HCT116 (cell line): ENCODE measurements at regions not wholly inside any gene's neighbourhood (a gene's known extent, or its start where the extent isn't known, plus 50 kb on each side); places are given as distances from the start of the nearest gene placed in this dataset.

Source experiments
- ATAC-seq: fragments of 200-7000 bp; cut with Tn5 transposase; 2 replicates; pipeline ENCODE4 v1.9.1; 2020; ENCODE audit warnings: mild to moderate bottlenecking, moderate library complexity
- BruUV-seq: library from RNA; stranded (reverse); fragments of 400-500 nt; replicated peaks from 2 replicates; lab custom pipeline; 2021; lab: Mats Ljungman, UMichigan
- CTCF ChIA-PET: fragments of 300-600 bp; sonication (Branson Sonifier 250); formaldehyde crosslinking; loops from one replicate; lab custom pipeline; 2021; ENCODE audit warnings: antibody characterized with exemption; lab: Charles Lee
- POLR2A ChIA-PET: fragments of 300-600, 350-600 bp; sonication (Branson Sonifier 250); formaldehyde crosslinking; loops from one replicate; lab custom pipeline; 2021; ENCODE audit warnings: antibody characterized with exemption; lab: Charles Lee
- RAD21 ChIA-PET, 2 experiments: fragments of 300-600 bp; sonication (Branson Sonifier 250); formaldehyde crosslinking; loops; one replicate each; lab custom pipeline; 2023; ENCODE audit warnings: low total read pairs in 2 of 2; ENCODE audit not compliant: uncharacterized antibody in 2 of 2, unreplicated experiment in 2 of 2, low non-redundant PET in 1 of 2; lab: Charles Lee
- DNase-seq: peaks from one replicate; pipeline ENCODE4 v3.0.0-alpha.2; 2010; ENCODE audit warnings: low read depth, low spot score
- H2AFZ ChIP-seq: fragments of 200-600 bp; shearing (Covaris generic), sonication (generic); 2 replicates; pipeline ENCODE4 v1.6.1; 2017; ENCODE audit warnings: low read depth, mixed run types, mixed read lengths, antibody characterized with exemption, low read length; ENCODE audit not compliant: poor library complexity, severe bottlenecking
- H3K27ac ChIP-seq: 2 replicates; pipeline ENCODE4 v1.5.1; 2012; ENCODE audit warnings: low read depth, low read length
- H3K27me3 ChIP-seq: fragments of 200-600 bp; sonication (generic); 2 replicates; pipeline ENCODE4 v1.6.1; 2016; ENCODE audit warnings: mixed run types, low read length, mixed read lengths; ENCODE audit not compliant: insufficient read depth
- H3K36me3 ChIP-seq, 2 experiments: fragments of 200-500 bp in 1 of 2; fragments of 200-600 bp in 1 of 2; sonication (Bioruptor generic) in 1 of 2; sonication (generic) in 1 of 2; 2 replicates each; pipeline versions ENCODE4 v1.5.1 to v1.6.1; 2014 to 2016; ENCODE audit warnings: low read length in 2 of 2, inconsistent platforms in 1 of 2, mixed read lengths in 1 of 2, mixed run types in 1 of 2; ENCODE audit not compliant: insufficient read depth in 2 of 2, control insufficient read depth in 1 of 2
- H3K4me1 ChIP-seq, 2 experiments: fragments of 200-600 bp in 1 of 2; sonication (generic) in 1 of 2; 2 replicates each; pipeline versions ENCODE4 v1.5.1 to v1.6.1; 2012 to 2017; ENCODE audit warnings: low read length in 2 of 2, inconsistent platforms in 1 of 2, mild to moderate bottlenecking in 1 of 2, mixed read lengths in 1 of 2, mixed run types in 1 of 2, moderate library complexity in 1 of 2; ENCODE audit not compliant: insufficient read depth in 2 of 2, control insufficient read depth in 1 of 2
- H3K4me2 ChIP-seq: fragments of 200-600 bp; sonication (generic); 2 replicates; pipeline ENCODE4 v1.6.1; 2017; ENCODE audit warnings: mixed run types, low read length, mixed read lengths
- H3K4me3 ChIP-seq, 2 experiments: fragments of 200-600 bp in 1 of 2; sonication (generic) in 1 of 2; replicated peaks in 1 of 2; 2 replicates each; pipeline ENCODE4 v1.5.1; 2011 to 2016; ENCODE audit warnings: low read length in 2 of 2, control low read depth in 1 of 2, low read depth in 1 of 2, mild to moderate bottlenecking in 1 of 2, mixed read lengths in 1 of 2, mixed run types in 1 of 2
- H3K79me2 ChIP-seq: fragments of 200-600 bp; sonication (generic); 2 replicates; pipeline ENCODE4 v1.6.1; 2017; ENCODE audit warnings: mild to moderate bottlenecking, mixed run types, low read length, moderate library complexity, mixed read lengths; ENCODE audit not compliant: insufficient read depth
- H3K9ac ChIP-seq: fragments of 200-600 bp; sonication (generic); 2 replicates; pipeline ENCODE4 v1.6.1; 2016; ENCODE audit warnings: low read length, mixed read lengths
- H3K9me2 ChIP-seq: fragments of 200-600 bp; sonication (generic), shearing (Covaris generic); 2 replicates; pipeline ENCODE4 v1.6.1; 2017; ENCODE audit warnings: mixed run types, mild to moderate bottlenecking, moderate library complexity; ENCODE audit not compliant: insufficient read depth
- H3K9me3 ChIP-seq, 2 experiments: fragments of 200-500 bp in 1 of 2; fragments of 200-600 bp in 1 of 2; sonication (Bioruptor generic) in 1 of 2; sonication (generic) in 1 of 2; 2 replicates each; pipeline ENCODE4 v1.6.1; 2014 to 2017; ENCODE audit warnings: low read length in 2 of 2, mixed read lengths in 2 of 2, inconsistent platforms in 1 of 2, low read depth in 1 of 2, mild to moderate bottlenecking in 1 of 2, mixed run types in 1 of 2, moderate library complexity in 1 of 2; ENCODE audit not compliant: control insufficient read depth in 1 of 2, insufficient read depth in 1 of 2
- H4K20me1 ChIP-seq: fragments of 200-600 bp; sonication (generic), shearing (Covaris generic); 2 replicates; pipeline ENCODE4 v1.6.1; 2017; ENCODE audit warnings: mixed run types, mild to moderate bottlenecking, moderate library complexity; ENCODE audit not compliant: insufficient read depth
- ATF3 ChIP-seq: IDR thresholded peaks from 2 replicates; pipeline ENCODE4 v1.6.1; 2012
- CEBPB ChIP-seq: IDR thresholded peaks from 2 replicates; pipeline ENCODE4 v1.6.1; 2012; ENCODE audit warnings: low read depth
- EGR1 ChIP-seq: IDR thresholded peaks from 2 replicates; pipeline ENCODE4 v1.6.1; 2012; ENCODE audit warnings: low read depth
- ELF1 ChIP-seq: IDR thresholded peaks from 2 replicates; pipeline ENCODE4 v1.6.1; 2012; ENCODE audit warnings: low read depth, borderline replicate concordance
- EZH2phosphoT487 ChIP-seq: fragments of 200-600 bp; IDR thresholded peaks from 2 replicates; pipeline ENCODE4 v1.6.1; 2018; ENCODE audit warnings: antibody characterized with exemption, borderline replicate concordance
- FOSL1 ChIP-seq: IDR thresholded peaks from 2 replicates; pipeline ENCODE4 v1.6.1; 2012; ENCODE audit warnings: low read depth
- JUND ChIP-seq: IDR thresholded peaks from 2 replicates; pipeline ENCODE4 v1.6.1; 2012
- MAX ChIP-seq: IDR thresholded peaks from 2 replicates; pipeline ENCODE4 v1.6.1; 2012
- POLR2A ChIP-seq: IDR thresholded peaks from 2 replicates; pipeline ENCODE4 v1.7.0; 2011; ENCODE audit warnings: borderline replicate concordance; ENCODE audit not compliant: insufficient read depth, insufficient read length; ENCODE audit errors: extremely low read depth
- POLR2AphosphoS5 ChIP-seq: IDR thresholded peaks from 2 replicates; pipeline ENCODE4 v1.6.1; 2011; ENCODE audit warnings: mild to moderate bottlenecking, low read depth, low read length, moderate library complexity
- REST ChIP-seq: IDR thresholded peaks from 2 replicates; pipeline ENCODE4 v1.6.1; 2012; ENCODE audit warnings: low read depth
- SIN3A ChIP-seq: IDR thresholded peaks from 2 replicates; pipeline ENCODE4 v1.6.1; 2012; ENCODE audit warnings: low read depth
- SP1 ChIP-seq: IDR thresholded peaks from 2 replicates; pipeline ENCODE4 v1.6.1; 2012; ENCODE audit warnings: low read depth
- YY1 ChIP-seq: IDR thresholded peaks from 2 replicates; pipeline ENCODE4 v1.6.1; 2011; ENCODE audit warnings: low read length, low read depth, moderate library complexity, mild to moderate bottlenecking; ENCODE audit not compliant: insufficient replicate concordance; ENCODE audit errors: extremely low read depth
- ZBTB33 ChIP-seq: IDR thresholded peaks from 2 replicates; pipeline ENCODE4 v1.6.1; 2011; ENCODE audit warnings: mild to moderate bottlenecking, low read length, moderate library complexity; ENCODE audit not compliant: insufficient replicate concordance; ENCODE audit errors: extremely low read depth
- ZNF274 ChIP-seq: fragments of 200-500 bp; sonication (Bioruptor generic); IDR thresholded peaks from 2 replicates; pipeline ENCODE4 v1.6.1; 2014; ENCODE audit warnings: mild to moderate bottlenecking, low read depth, low read length, inconsistent platforms
- intact Hi-C: fragments of 100-400 bp; cut with micrococcal nuclease; formaldehyde crosslinking; loops from 2 replicates; pipeline ENCODE4 v1.10.0; 2022

GRCh38 chr1:189696297-189696696, 781.4 kb downstream of the BRINP3 start:
- BruUV-seq = no TSS peak
- Histone ChIP-seq H3K79me2 (no peaks in the 10 kb centered on the region), H3K4me2 (no peak overlapping the region), H3K4me3 (no peak overlapping the region), H3K9me3 (no peaks in the 10 kb centered on the region), H3K27ac (no peak overlapping the region), H3K9me2 (no peaks in the 10 kb centered on the region; the same call in 1 of the 2 replicates), H2AFZ (no peak overlapping the region), H3K9ac (no peak overlapping the region), H3K36me3 (no peaks in the 10 kb centered on the region), H3K4me1 (no peaks in the 10 kb centered on the region), H4K20me1 (no peaks in the 10 kb centered on the region), H3K27me3 (no peaks in the 10 kb centered on the region)
- intact Hi-C loops = no loop called here
- no peak for DNase-seq
- RAD21 ChIA-PET = no interaction called here
- POLR2A ChIA-PET = no interaction called here
- ATAC-seq = no peak
- CTCF ChIA-PET = interaction anchor here (0.7 kb wide), 1 partner anchor 186 kb away, joined by 3 read pairs; no protein-coding TSS in a partner anchor
- TF ChIP-seq CEBPB = no peak
- no peak for TF ChIP-seq ZNF274
- no peak for TF ChIP-seq YY1

- Histone ChIP-seq H3K4me1 (no peaks in the 10 kb centered on the region), H3K36me3 (no peaks in the 10 kb centered on the region), H3K27ac (no peak overlapping the region), H3K9ac (no peak overlapping the region), H3K4me3 (no peak overlapping the region), H3K9me2 (no peaks in the 10 kb centered on the region; the same call in 1 of the 2 replicates), H3K4me2 (no peak overlapping the region), H4K20me1 (no peaks in the 10 kb centered on the region), H3K27me3 (no peaks in the 10 kb centered on the region), H2AFZ (no peak overlapping the region), H3K9me3 (no peaks in the 10 kb centered on the region), H3K79me2 (no peaks in the 10 kb centered on the region)
- no peak for TF ChIP-seq EZH2phosphoT487
- TF ChIP-seq REST = no peak
- no peak for TF ChIP-seq SIN3A
- no peak for TF ChIP-seq ELF1
- no peak for TF ChIP-seq POLR2AphosphoS5
- no peak for TF ChIP-seq ZBTB33
- TF ChIP-seq SP1 = no peak
- TF ChIP-seq MAX = no peak
- TF ChIP-seq EGR1 = no peak
- no peak for TF ChIP-seq POLR2A
- TF ChIP-seq JUND = no peak
- TF ChIP-seq FOSL1 = no peak
- no peak for TF ChIP-seq ATF3
- intact Hi-C loops = no loop called here
- BruUV-seq = no TSS peak
- CTCF ChIA-PET = interaction anchor here (0.7 kb wide), 1 partner anchor 187 kb away, joined by 3 read pairs; no protein-coding TSS in a partner anchor
- POLR2A ChIA-PET = no interaction called here
- DNase-seq (no peak), ATAC-seq (no peak)
- RAD21 ChIA-PET = no interaction called here
Measured at GRCh38 chr1:189697113-189697512, 780.6 kb downstream of the BRINP3 start.
